GM12878 (cell line): ENCODE measurements at regions not wholly inside any gene's neighbourhood (a gene's known extent, or its start where the extent isn't known, plus 50 kb on each side); places are given as distances from the start of the nearest gene placed in this dataset.

Source experiments
- ATAC-seq: fragments of 200-7000 bp; cut with Tn5 transposase; 3 replicates; pipeline ENCODE4 v1.9.1; 2020; ENCODE audit warnings: mild to moderate bottlenecking, moderate library complexity
- BruUV-seq: library from RNA; stranded (reverse); fragments of 400-500 nt; replicated peaks from 2 replicates; lab custom pipeline; 2021; lab: Mats Ljungman, UMichigan
- CTCF ChIA-PET: fragments of 300-600 bp; sonication (Branson Sonifier 250); formaldehyde crosslinking; extraction: SDS; loops from one replicate; lab custom pipeline; 2021; ENCODE audit warnings: inconsistent platforms; lab: Yijun Ruan, JAX
- POLR2A ChIA-PET: fragments of 350-600 bp; formaldehyde crosslinking; extraction: SDS; loops from one replicate; lab custom pipeline; 2021; ENCODE audit warnings: inconsistent platforms; lab: Charles Lee
- RAD21 ChIA-PET: fragments of 300-600 bp; sonication (Branson Sonifier 250); formaldehyde crosslinking; loops from one replicate; lab custom pipeline; 2023; ENCODE audit warnings: antibody characterized with exemption; ENCODE audit not compliant: unreplicated experiment; lab: Charles Lee
- SMC1A ChIA-PET: fragments of 300-600 bp; sonication (Branson Sonifier 250); formaldehyde crosslinking; loops from one replicate; lab custom pipeline; 2023; ENCODE audit not compliant: unreplicated experiment, uncharacterized antibody; lab: Charles Lee
- DNase-seq: peaks from one replicate; pipeline ENCODE4 v3.0.0-alpha.2; 2011; ENCODE audit warnings: low read depth, low spot score
- FAIRE-seq: peaks from 3 replicates; lab custom pipeline; 2011; peaks lifted over from hg19 to GRCh38; lab: Jason Lieb, UNC
- H2AFZ ChIP-seq: 2 replicates; pipeline ENCODE4 v1.6.0; 2011; ENCODE audit warnings: low read depth, low read length, control low read depth; ENCODE audit not compliant: control insufficient read depth
- H3K27ac ChIP-seq: 2 replicates; pipeline ENCODE4 v1.5.1; 2011; ENCODE audit warnings: control low read depth; ENCODE audit not compliant: control insufficient read depth, insufficient read depth
- H3K27me3 ChIP-seq, 2 experiments: replicated peaks in 1 of 2; 2 replicates each; pipeline versions ENCODE4 v1.6.0 to v1.6.1; 2011; ENCODE audit warnings: low read length in 1 of 2; ENCODE audit not compliant: control insufficient read depth in 2 of 2, insufficient read depth in 2 of 2
- H3K36me3 ChIP-seq, 2 experiments: 2 replicates each; pipeline ENCODE4 v1.5.1; 2011; ENCODE audit warnings: low read length in 1 of 2; ENCODE audit not compliant: control insufficient read depth in 2 of 2, insufficient read depth in 2 of 2
- H3K4me1 ChIP-seq: 2 replicates; pipeline ENCODE4 v1.6.1; 2011; ENCODE audit warnings: mild to moderate bottlenecking, low read length, moderate library complexity, mixed read lengths; ENCODE audit not compliant: control insufficient read depth, insufficient read depth
- H3K4me2 ChIP-seq: 2 replicates; pipeline ENCODE4 v1.6.0; 2011; ENCODE audit warnings: control low read depth; ENCODE audit not compliant: control insufficient read depth, insufficient read depth
- H3K4me3 ChIP-seq: fragments of 200-600 bp; sonication (generic); 2 replicates; pipeline ENCODE4 v1.5.1; 2016
- H3K79me2 ChIP-seq: 2 replicates; pipeline ENCODE4 v1.6.0; 2011; ENCODE audit warnings: low read length; ENCODE audit not compliant: control insufficient read depth, insufficient read depth
- H3K9ac ChIP-seq: 2 replicates; pipeline ENCODE4 v1.8.0; 2011; ENCODE audit warnings: low read length, control low read depth, mixed read lengths; ENCODE audit not compliant: control insufficient read depth, insufficient read depth
- H3K9me3 ChIP-seq: replicated peaks from 3 replicates; pipeline ENCODE4 v1.5.1; 2011; ENCODE audit warnings: mild to moderate bottlenecking, low read length; ENCODE audit not compliant: control insufficient read depth, insufficient read depth
- H4K20me1 ChIP-seq: 2 replicates; pipeline ENCODE4 v1.6.0; 2011; ENCODE audit not compliant: control insufficient read depth, insufficient read depth
- ASH2L ChIP-seq: fragments of 300-600, 200-600 bp; sonication (generic); IDR thresholded peaks from 2 replicates; pipeline ENCODE4 v1.6.1; 2017; ENCODE audit warnings: low read depth, mild to moderate bottlenecking, borderline replicate concordance
- ATF7 ChIP-seq: fragments of 450-650 bp; IDR thresholded peaks from 2 replicates; pipeline ENCODE4 v1.6.1; 2016; ENCODE audit warnings: low read depth, mild to moderate bottlenecking
- CUX1 ChIP-seq: IDR thresholded peaks from 2 replicates; pipeline ENCODE4 v1.6.1; 2012; ENCODE audit warnings: improper control_type of control experiment, low read depth, low read length; ENCODE audit not compliant: insufficient replicate concordance
- EP300 ChIP-seq, 2 experiments: fragments of 150-350 bp in 1 of 2; IDR thresholded peaks; 2 replicates each; pipeline ENCODE4 v1.6.1; 2011 to 2012; ENCODE audit warnings: low read depth in 2 of 2, low read length in 2 of 2, borderline replicate concordance in 1 of 2, improper control_type of control experiment in 1 of 2, inconsistent platforms in 1 of 2; ENCODE audit not compliant: control insufficient read depth in 1 of 2
- MYB ChIP-seq: fragments of 150-350 bp; IDR thresholded peaks from 2 replicates; pipeline ENCODE4 v1.6.1; 2014; ENCODE audit warnings: mild to moderate bottlenecking, low read depth, low read length, borderline replicate concordance
- NFYB ChIP-seq: IDR thresholded peaks from 2 replicates; pipeline ENCODE4 v1.6.1; 2011; ENCODE audit warnings: low read depth, mild to moderate bottlenecking, low read length, improper control_type of control experiment, moderate library complexity; ENCODE audit not compliant: insufficient read depth
- RBBP5 ChIP-seq: fragments of 200-600 bp; sonication (generic); conservative IDR thresholded peaks from 2 replicates; pipeline ENCODE4 v1.6.1; 2016
- RELA ChIP-seq: fragments of 450-650 bp; IDR thresholded peaks from 2 replicates; pipeline ENCODE4 v1.8.0; 2014; ENCODE audit warnings: borderline replicate concordance; ENCODE audit not compliant: partially characterized antibody
- SMAD1 ChIP-seq: fragments of 450-650 bp; IDR thresholded peaks from 2 replicates; pipeline ENCODE4 v1.6.1; 2018; ENCODE audit warnings: mild to moderate bottlenecking, low read depth; ENCODE audit not compliant: partially characterized antibody
- SREBF2 ChIP-seq: IDR thresholded peaks from 2 replicates; pipeline ENCODE4 v1.6.1; 2012; ENCODE audit warnings: mild to moderate bottlenecking, low read length
- TBL1XR1 ChIP-seq: IDR thresholded peaks from 2 replicates; pipeline ENCODE4 v1.6.1; 2012; ENCODE audit warnings: low read depth, low read length, improper control_type of control experiment
- YY1 ChIP-seq: IDR thresholded peaks from 2 replicates; pipeline ENCODE4 v1.6.1; 2011; ENCODE audit warnings: low read depth, mild to moderate bottlenecking, low read length
- ZBED1 ChIP-seq: IDR thresholded peaks from 2 replicates; pipeline ENCODE4 v1.6.1; 2016; ENCODE audit warnings: borderline replicate concordance
- WGBS: methylation state at CpG from one replicate; pipeline ENCODE4 v1.1.6; 2016; ENCODE audit warnings: low lambda C conversion rate; ENCODE audit not compliant: insufficient replicate concordance, insufficient coverage; ENCODE audit errors: missing lambda C conversion rate; 5-methylcytosine and 5-hydroxymethylcytosine counted together
- in situ Hi-C: fragments of 300-500 bp; cut with MboI; formaldehyde crosslinking; loops from 9 replicates; pipeline ENCODE4 v1.14.3; 2018; ENCODE audit warnings: mixed read lengths
- intact Hi-C: fragments of 100-400 bp; cut with micrococcal nuclease; formaldehyde crosslinking; loops from one replicate; pipeline ENCODE4 v1.14.2; 2022; ENCODE audit not compliant: unreplicated experiment

GRCh38 chr12:115609347-115609746 lies 668.1 kb downstream of the MED13L start:
- TF ChIP-seq RBBP5 (no peak), ZBED1 (no peak), EP300 (IDR thresholded peaks at IDR 0.05; ENCODE audit: borderline replicate concordance in 1 of 2, control insufficient read depth in 1 of 2, low read depth in 2 of 2, low read length in 2 of 2) (no peak), ATF7 (no peak)
- TF ChIP-seq, all 136 proteins: peak for 0
- DNase-seq (no peak), ATAC-seq (no peak), FAIRE-seq (no peak)
- H4K20me1 ChIP-seq = no peaks in the 10 kb centered on the region
- SMC1A ChIA-PET = no interaction called here
- no peak overlapping the region for H3K9ac ChIP-seq
- no peaks in the 10 kb centered on the region for H3K36me3 ChIP-seq
- POLR2A ChIA-PET = no interaction called here
- H3K27ac ChIP-seq = no peak overlapping the region
- no peak overlapping the region for H3K4me3 ChIP-seq
- H3K4me2 ChIP-seq = no peak overlapping the region
- intact Hi-C loops = no loop called here
- 0% methylated on average over 1 of the region's 1 CpG for WGBS
- no peaks in the 10 kb centered on the region for H3K9me3 ChIP-seq
- H3K27me3 ChIP-seq = no peaks in the 10 kb centered on the region
- no peaks in the 10 kb centered on the region for H3K79me2 ChIP-seq
- RAD21 ChIA-PET = no interaction called here
- H3K4me1 ChIP-seq = no peaks in the 10 kb centered on the region
- BruUV-seq = no TSS peak
- in situ Hi-C loops = no loop called here
- CTCF ChIA-PET = no interaction called here
- H2AFZ ChIP-seq = no peak overlapping the region

- DNase-seq (no peak), FAIRE-seq (no peak), ATAC-seq (no peak)
- H3K9me3 ChIP-seq = no peaks in the 10 kb centered on the region
- in situ Hi-C loops (no loop called here), intact Hi-C loops (no loop called here)
- no peak overlapping the region for H3K4me2 ChIP-seq
- SMC1A ChIA-PET = no interaction called here
- BruUV-seq = no TSS peak
- H3K4me1 ChIP-seq = no peaks in the 10 kb centered on the region
- no peaks in the 10 kb centered on the region for H4K20me1 ChIP-seq
- CTCF ChIA-PET = no interaction called here
- RAD21 ChIA-PET = no interaction called here
- no peaks in the 10 kb centered on the region for H3K27me3 ChIP-seq
- no peak overlapping the region for H3K27ac ChIP-seq
- no peak overlapping the region for H3K4me3 ChIP-seq
- H3K9ac ChIP-seq = no peak overlapping the region
- 72% methylated on average over 15 of the region's 17 CpGs for WGBS
- H3K79me2 ChIP-seq = no peaks in the 10 kb centered on the region
- H3K36me3 ChIP-seq = no peaks in the 10 kb centered on the region
- POLR2A ChIA-PET = no interaction called here
- no peak overlapping the region for H2AFZ ChIP-seq
- no peak for TF ChIP-seq MYB
- TF ChIP-seq RELA = no peak
- no peak for TF ChIP-seq TBL1XR1
- no peak for TF ChIP-seq ATF7
- no peak for TF ChIP-seq NFYB
- TF ChIP-seq SMAD1 = no peak
- TF ChIP-seq ASH2L = no peak
- no peak for TF ChIP-seq YY1
- no peak for TF ChIP-seq CUX1
- no peak for TF ChIP-seq SREBF2
Observed at GRCh38 chr12:115606040-115606439, 671.5 kb downstream of the MED13L start.
